ENCODE measurements at regions not wholly inside any gene's neighbourhood (a gene's known extent, or its start where the extent isn't known, plus 50 kb on each side); places are given as distances from the start of the nearest gene placed in this dataset.

- TF ChIP-seq, protein P1, sequence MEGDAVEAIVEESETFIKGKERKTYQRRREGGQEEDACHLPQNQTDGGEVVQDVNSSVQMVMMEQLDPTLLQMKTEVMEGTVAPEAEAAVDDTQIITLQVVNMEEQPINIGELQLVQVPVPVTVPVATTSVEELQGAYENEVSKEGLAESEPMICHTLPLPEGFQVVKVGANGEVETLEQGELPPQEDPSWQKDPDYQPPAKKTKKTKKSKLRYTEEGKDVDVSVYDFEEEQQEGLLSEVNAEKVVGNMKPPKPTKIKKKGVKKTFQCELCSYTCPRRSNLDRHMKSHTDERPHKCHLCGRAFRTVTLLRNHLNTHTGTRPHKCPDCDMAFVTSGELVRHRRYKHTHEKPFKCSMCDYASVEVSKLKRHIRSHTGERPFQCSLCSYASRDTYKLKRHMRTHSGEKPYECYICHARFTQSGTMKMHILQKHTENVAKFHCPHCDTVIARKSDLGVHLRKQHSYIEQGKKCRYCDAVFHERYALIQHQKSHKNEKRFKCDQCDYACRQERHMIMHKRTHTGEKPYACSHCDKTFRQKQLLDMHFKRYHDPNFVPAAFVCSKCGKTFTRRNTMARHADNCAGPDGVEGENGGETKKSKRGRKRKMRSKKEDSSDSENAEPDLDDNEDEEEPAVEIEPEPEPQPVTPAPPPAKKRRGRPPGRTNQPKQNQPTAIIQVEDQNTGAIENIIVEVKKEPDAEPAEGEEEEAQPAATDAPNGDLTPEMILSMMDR (IDR thresholded peaks at IDR 0.05): no peak
- TF ChIP-seq, protein P2, sequence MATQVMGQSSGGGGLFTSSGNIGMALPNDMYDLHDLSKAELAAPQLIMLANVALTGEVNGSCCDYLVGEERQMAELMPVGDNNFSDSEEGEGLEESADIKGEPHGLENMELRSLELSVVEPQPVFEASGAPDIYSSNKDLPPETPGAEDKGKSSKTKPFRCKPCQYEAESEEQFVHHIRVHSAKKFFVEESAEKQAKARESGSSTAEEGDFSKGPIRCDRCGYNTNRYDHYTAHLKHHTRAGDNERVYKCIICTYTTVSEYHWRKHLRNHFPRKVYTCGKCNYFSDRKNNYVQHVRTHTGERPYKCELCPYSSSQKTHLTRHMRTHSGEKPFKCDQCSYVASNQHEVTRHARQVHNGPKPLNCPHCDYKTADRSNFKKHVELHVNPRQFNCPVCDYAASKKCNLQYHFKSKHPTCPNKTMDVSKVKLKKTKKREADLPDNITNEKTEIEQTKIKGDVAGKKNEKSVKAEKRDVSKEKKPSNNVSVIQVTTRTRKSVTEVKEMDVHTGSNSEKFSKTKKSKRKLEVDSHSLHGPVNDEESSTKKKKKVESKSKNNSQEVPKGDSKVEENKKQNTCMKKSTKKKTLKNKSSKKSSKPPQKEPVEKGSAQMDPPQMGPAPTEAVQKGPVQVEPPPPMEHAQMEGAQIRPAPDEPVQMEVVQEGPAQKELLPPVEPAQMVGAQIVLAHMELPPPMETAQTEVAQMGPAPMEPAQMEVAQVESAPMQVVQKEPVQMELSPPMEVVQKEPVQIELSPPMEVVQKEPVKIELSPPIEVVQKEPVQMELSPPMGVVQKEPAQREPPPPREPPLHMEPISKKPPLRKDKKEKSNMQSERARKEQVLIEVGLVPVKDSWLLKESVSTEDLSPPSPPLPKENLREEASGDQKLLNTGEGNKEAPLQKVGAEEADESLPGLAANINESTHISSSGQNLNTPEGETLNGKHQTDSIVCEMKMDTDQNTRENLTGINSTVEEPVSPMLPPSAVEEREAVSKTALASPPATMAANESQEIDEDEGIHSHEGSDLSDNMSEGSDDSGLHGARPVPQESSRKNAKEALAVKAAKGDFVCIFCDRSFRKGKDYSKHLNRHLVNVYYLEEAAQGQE (IDR thresholded peaks at IDR 0.05; ENCODE audit: insufficient read depth in 1 of 2, low read depth in 2 of 2, low read length in 1 of 2): no peak
- no peak for TF ChIP-seq POLR2AphosphoS5 (IDR thresholded peaks at IDR 0.05; ENCODE audit: low read depth, low read length)
These were observed 83.5 kb upstream of the RPL38 start for GRCh38 chr17:74119965-74120364.

All from Panc1 (cell line).